Neural cell (in vitro differentiated cells): ENCODE measurements at regions not wholly inside any gene's neighbourhood (a gene's known extent, or its start where the extent isn't known, plus 50 kb on each side); places are given as distances from the start of the nearest gene placed in this dataset.

Source experiments
- H2AFZ ChIP-seq: fragments of 200-600, 300-800 bp; sonication (generic), shearing (Covaris generic); 2 replicates; pipeline ENCODE4 v1.6.0; 2014; ENCODE audit warnings: low read depth, mild to moderate bottlenecking, antibody characterized with exemption, low read length, moderate library complexity
- H3F3A ChIP-seq: fragments of 200-600 bp; shearing (Covaris generic); 2 replicates; pipeline ENCODE4 v1.6.1; 2016; ENCODE audit warnings: mild to moderate bottlenecking, moderate library complexity, mixed read lengths, antibody characterized with exemption, low read length; ENCODE audit not compliant: insufficient read depth, poor library complexity, severe bottlenecking
- H3K27ac ChIP-seq: fragments of 200-600, 300-800 bp; sonication (generic), shearing (Covaris generic); 2 replicates; pipeline ENCODE4 v1.5.1; 2014; ENCODE audit warnings: mild to moderate bottlenecking, low read length, moderate library complexity
- H3K27me3 ChIP-seq: fragments of 300-800, 200-600 bp; sonication (generic), shearing (Covaris generic); 2 replicates; pipeline ENCODE4 v1.6.0; 2014; ENCODE audit warnings: mild to moderate bottlenecking, low read depth, low read length, moderate library complexity; ENCODE audit not compliant: insufficient read depth
- H3K36me3 ChIP-seq: fragments of 300-800, 200-600 bp; sonication (generic), shearing (Covaris generic); 2 replicates; pipeline ENCODE4 v1.5.1; 2014; ENCODE audit warnings: mild to moderate bottlenecking, antibody characterized with exemption, low read length, moderate library complexity; ENCODE audit not compliant: insufficient read depth
- H3K4me2 ChIP-seq: fragments of 300-800, 200-600 bp; sonication (generic), shearing (Covaris generic); 2 replicates; pipeline ENCODE4 v1.6.0; 2014; ENCODE audit warnings: mild to moderate bottlenecking, low read length
- H3K4me3 ChIP-seq: fragments of 300-800, 200-600 bp; sonication (generic), shearing (Covaris generic); 2 replicates; pipeline ENCODE4 v1.5.1; 2014; ENCODE audit warnings: mild to moderate bottlenecking, low read length, moderate library complexity
- H3K79me2 ChIP-seq: fragments of 200-600 bp; shearing (Covaris generic); replicated peaks from 2 replicates; pipeline ENCODE4 v1.6.0; 2014; ENCODE audit warnings: mild to moderate bottlenecking, low read length, moderate library complexity; ENCODE audit not compliant: insufficient read depth
- H3K9ac ChIP-seq: fragments of 300-800, 200-600 bp; sonication (generic), shearing (Covaris generic); 2 replicates; pipeline ENCODE4 v1.6.1; 2016; ENCODE audit warnings: mild to moderate bottlenecking, low read length, mixed read lengths
- H3K9me2 ChIP-seq: fragments of 200-600 bp; shearing (Covaris generic); 2 replicates; pipeline ENCODE4 v1.6.1; 2016; ENCODE audit warnings: mild to moderate bottlenecking, low read length, mixed read lengths; ENCODE audit not compliant: insufficient read depth
- H3K9me3 ChIP-seq: fragments of 200-600, 300-800 bp; sonication (generic), shearing (Covaris generic); 2 replicates; pipeline ENCODE4 v1.6.1; 2016; ENCODE audit warnings: mild to moderate bottlenecking, mixed run types, low read length, moderate library complexity, mixed read lengths
- H4K20me1 ChIP-seq: fragments of 200-600 bp; shearing (Covaris generic); 2 replicates; pipeline ENCODE4 v1.6.1; 2016; ENCODE audit warnings: mild to moderate bottlenecking, mixed run types; ENCODE audit not compliant: insufficient read depth
- EP300 ChIP-seq: fragments of 450-650 bp; conservative IDR thresholded peaks from 2 replicates; pipeline ENCODE4 v1.6.1; 2014; ENCODE audit warnings: antibody characterized with exemption, mild to moderate bottlenecking, moderate library complexity; ENCODE audit not compliant: poor library complexity, severe bottlenecking
- EZH2 ChIP-seq: fragments of 200-600, 300-800 bp; shearing (Covaris generic), sonication (generic); IDR thresholded peaks from 2 replicates; pipeline ENCODE4 v1.6.1; 2014; ENCODE audit warnings: antibody characterized with exemption, low read length, borderline replicate concordance, mild to moderate bottlenecking; ENCODE audit not compliant: insufficient read depth, poor library complexity, severe bottlenecking
- MXI1 ChIP-seq: fragments of 450-650 bp; conservative IDR thresholded peaks from 2 replicates; pipeline ENCODE4 v1.6.1; 2014; ENCODE audit warnings: antibody characterized with exemption, mild to moderate bottlenecking; ENCODE audit not compliant: poor library complexity, severe bottlenecking
- POLR2AphosphoS5 ChIP-seq: IDR thresholded peaks from 2 replicates; pipeline ENCODE4 v1.6.1; 2012
- RAD21 ChIP-seq: fragments of 450-650 bp; conservative IDR thresholded peaks from 2 replicates; pipeline ENCODE4 v1.6.1; 2014; ENCODE audit warnings: antibody characterized with exemption, mild to moderate bottlenecking, moderate library complexity
- SMC3 ChIP-seq: fragments of 450-650 bp; conservative IDR thresholded peaks from 2 replicates; pipeline ENCODE4 v1.6.1; 2014; ENCODE audit warnings: antibody characterized with exemption, mild to moderate bottlenecking, moderate library complexity; ENCODE audit not compliant: poor library complexity
- TAF1 ChIP-seq: IDR thresholded peaks from 2 replicates; pipeline ENCODE4 v1.6.1; 2012; ENCODE audit warnings: low read depth
- TF ChIP-seq, protein P1 (sequence below): IDR thresholded peaks from 2 replicates; pipeline ENCODE4 v1.6.1; 2012; ENCODE audit warnings: borderline replicate concordance
- TF ChIP-seq, protein P2 (sequence below): fragments of 450-650 bp; IDR thresholded peaks from 2 replicates; pipeline ENCODE4 v1.5.1; 2014; ENCODE audit warnings: antibody characterized with exemption, mild to moderate bottlenecking, moderate library complexity; ENCODE audit not compliant: poor library complexity, severe bottlenecking

DNA sequence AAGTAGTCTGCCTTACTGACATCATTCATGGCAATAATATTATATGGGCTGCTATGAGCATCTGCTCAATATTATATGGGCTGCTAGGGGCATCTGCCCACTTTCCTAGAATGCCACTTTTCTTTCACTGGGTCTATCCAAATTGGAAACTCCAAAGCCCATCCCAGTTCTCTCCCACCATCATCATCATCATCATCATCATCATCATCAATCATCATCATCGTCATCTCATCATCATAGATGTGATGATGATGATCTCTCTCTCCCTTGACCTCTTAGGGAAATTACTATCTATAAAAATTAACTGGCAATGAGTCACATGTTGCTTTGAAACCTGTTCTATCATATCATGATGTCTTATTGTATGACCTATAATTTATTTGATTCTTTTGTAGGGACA lies 222.0 kb downstream of the TJP1 start:
- no peaks in the 10 kb centered on the region for H3K9me2 ChIP-seq
- no peaks in the 10 kb centered on the region for H3K36me3 ChIP-seq
- H3K9me3 ChIP-seq: no peaks in the 10 kb centered on the region
- H3K27ac ChIP-seq: no peak overlapping the region
- H3K4me3 ChIP-seq: no peak overlapping the region
- no peaks in the 10 kb centered on the region for H3K27me3 ChIP-seq
- H4K20me1 ChIP-seq: no peaks in the 10 kb centered on the region
- no peak overlapping the region for H2AFZ ChIP-seq
- no peak overlapping the region for H3K9ac ChIP-seq
- H3K4me2 ChIP-seq: no peak overlapping the region
- no peak for TF ChIP-seq TAF1
- no peak for TF ChIP-seq EZH2
- TF ChIP-seq RAD21: no peak
- TF ChIP-seq, protein P1, sequence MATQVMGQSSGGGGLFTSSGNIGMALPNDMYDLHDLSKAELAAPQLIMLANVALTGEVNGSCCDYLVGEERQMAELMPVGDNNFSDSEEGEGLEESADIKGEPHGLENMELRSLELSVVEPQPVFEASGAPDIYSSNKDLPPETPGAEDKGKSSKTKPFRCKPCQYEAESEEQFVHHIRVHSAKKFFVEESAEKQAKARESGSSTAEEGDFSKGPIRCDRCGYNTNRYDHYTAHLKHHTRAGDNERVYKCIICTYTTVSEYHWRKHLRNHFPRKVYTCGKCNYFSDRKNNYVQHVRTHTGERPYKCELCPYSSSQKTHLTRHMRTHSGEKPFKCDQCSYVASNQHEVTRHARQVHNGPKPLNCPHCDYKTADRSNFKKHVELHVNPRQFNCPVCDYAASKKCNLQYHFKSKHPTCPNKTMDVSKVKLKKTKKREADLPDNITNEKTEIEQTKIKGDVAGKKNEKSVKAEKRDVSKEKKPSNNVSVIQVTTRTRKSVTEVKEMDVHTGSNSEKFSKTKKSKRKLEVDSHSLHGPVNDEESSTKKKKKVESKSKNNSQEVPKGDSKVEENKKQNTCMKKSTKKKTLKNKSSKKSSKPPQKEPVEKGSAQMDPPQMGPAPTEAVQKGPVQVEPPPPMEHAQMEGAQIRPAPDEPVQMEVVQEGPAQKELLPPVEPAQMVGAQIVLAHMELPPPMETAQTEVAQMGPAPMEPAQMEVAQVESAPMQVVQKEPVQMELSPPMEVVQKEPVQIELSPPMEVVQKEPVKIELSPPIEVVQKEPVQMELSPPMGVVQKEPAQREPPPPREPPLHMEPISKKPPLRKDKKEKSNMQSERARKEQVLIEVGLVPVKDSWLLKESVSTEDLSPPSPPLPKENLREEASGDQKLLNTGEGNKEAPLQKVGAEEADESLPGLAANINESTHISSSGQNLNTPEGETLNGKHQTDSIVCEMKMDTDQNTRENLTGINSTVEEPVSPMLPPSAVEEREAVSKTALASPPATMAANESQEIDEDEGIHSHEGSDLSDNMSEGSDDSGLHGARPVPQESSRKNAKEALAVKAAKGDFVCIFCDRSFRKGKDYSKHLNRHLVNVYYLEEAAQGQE: no peak
- no peak for TF ChIP-seq EP300
- no peak for TF ChIP-seq POLR2AphosphoS5
- no peaks in the 10 kb centered on the region for H3K79me2 ChIP-seq
- H3F3A ChIP-seq: no peaks in the 10 kb centered on the region

DNA sequence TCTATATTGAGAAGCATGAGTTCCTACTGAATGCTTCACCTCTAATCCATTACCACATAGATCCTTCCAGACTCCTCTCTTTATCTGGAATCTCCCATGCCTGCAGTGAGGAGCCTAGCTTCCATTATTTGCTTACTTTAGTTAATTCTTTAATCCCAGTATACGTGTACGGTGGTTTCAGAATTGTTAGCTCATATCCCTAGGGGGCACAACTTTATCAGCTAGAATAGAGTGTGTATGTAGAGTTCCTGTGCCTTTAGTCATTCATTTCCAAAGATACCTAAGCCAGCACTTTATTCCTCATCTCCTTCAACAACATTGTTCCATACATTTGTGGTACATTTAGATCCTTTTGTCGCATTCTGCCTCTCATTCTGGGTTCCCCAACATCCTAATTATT lies 226.0 kb downstream of the TJP1 start:
- no peak overlapping the region for H2AFZ ChIP-seq
- H3K4me3 ChIP-seq: no peak overlapping the region
- H3K4me2 ChIP-seq: no peak overlapping the region
- no peaks in the 10 kb centered on the region for H3K9me3 ChIP-seq
- TF ChIP-seq RAD21: no peak
- TF ChIP-seq SMC3: no peak
- no peak for TF ChIP-seq MXI1
- no peak for TF ChIP-seq EZH2
- TF ChIP-seq, protein P2, sequence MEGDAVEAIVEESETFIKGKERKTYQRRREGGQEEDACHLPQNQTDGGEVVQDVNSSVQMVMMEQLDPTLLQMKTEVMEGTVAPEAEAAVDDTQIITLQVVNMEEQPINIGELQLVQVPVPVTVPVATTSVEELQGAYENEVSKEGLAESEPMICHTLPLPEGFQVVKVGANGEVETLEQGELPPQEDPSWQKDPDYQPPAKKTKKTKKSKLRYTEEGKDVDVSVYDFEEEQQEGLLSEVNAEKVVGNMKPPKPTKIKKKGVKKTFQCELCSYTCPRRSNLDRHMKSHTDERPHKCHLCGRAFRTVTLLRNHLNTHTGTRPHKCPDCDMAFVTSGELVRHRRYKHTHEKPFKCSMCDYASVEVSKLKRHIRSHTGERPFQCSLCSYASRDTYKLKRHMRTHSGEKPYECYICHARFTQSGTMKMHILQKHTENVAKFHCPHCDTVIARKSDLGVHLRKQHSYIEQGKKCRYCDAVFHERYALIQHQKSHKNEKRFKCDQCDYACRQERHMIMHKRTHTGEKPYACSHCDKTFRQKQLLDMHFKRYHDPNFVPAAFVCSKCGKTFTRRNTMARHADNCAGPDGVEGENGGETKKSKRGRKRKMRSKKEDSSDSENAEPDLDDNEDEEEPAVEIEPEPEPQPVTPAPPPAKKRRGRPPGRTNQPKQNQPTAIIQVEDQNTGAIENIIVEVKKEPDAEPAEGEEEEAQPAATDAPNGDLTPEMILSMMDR: no peak
- no peak for TF ChIP-seq EP300
- no peak for TF ChIP-seq TAF1
- TF ChIP-seq POLR2AphosphoS5: no peak
- TF ChIP-seq, protein P1: no peak
- no peaks in the 10 kb centered on the region for H3K36me3 ChIP-seq
- no peaks in the 10 kb centered on the region for H3K79me2 ChIP-seq
- no peak overlapping the region for H3K9ac ChIP-seq
- no peak overlapping the region for H3K27ac ChIP-seq
- no peaks in the 10 kb centered on the region for H3K9me2 ChIP-seq
- no peaks in the 10 kb centered on the region for H4K20me1 ChIP-seq
- no peaks in the 10 kb centered on the region for H3K27me3 ChIP-seq
- no peaks in the 10 kb centered on the region for H3F3A ChIP-seq
